D721Med (cell line): ENCODE measurements at regions not wholly inside any gene's neighbourhood (a gene's known extent, or its start where the extent isn't known, plus 50 kb on each side); places are given as distances from the start of the nearest gene placed in this dataset.

Source experiments
- DNase-seq: peaks from one replicate; pipeline ENCODE4 v3.0.0; 2011; ENCODE audit warnings: low spot score; ENCODE audit not compliant: insufficient read length
- FAIRE-seq: peaks from 2 replicates; lab custom pipeline; 2011; peaks lifted over from hg19 to GRCh38; lab: Jason Lieb, UNC
- CTCF ChIP-seq: IDR thresholded peaks from 2 replicates; pipeline ENCODE4 v1.5.1; 2012; ENCODE audit warnings: mild to moderate bottlenecking, control low read depth; ENCODE audit not compliant: insufficient read depth; ENCODE audit errors: missing control alignments

- DNase-seq (no peak), FAIRE-seq (no peak)
- TF ChIP-seq CTCF: no peak
Measured at GRCh38 chr18:25962919-25963318, 127.5 kb downstream of the SS18 start.

GRCh38 chr18:25962176-25962575 is 128.2 kb downstream of the SS18 start:
- no peak for FAIRE-seq
- DNase-seq: no peak
- no peak for TF ChIP-seq CTCF

- no peak for TF ChIP-seq CTCF
- DNase-seq (no peak), FAIRE-seq (no peak)
Measured at GRCh38 chr18:25957017-25957416, 133.4 kb downstream of the SS18 start.

- FAIRE-seq: no peak
- no peak for DNase-seq
- no peak for TF ChIP-seq CTCF
Measured at GRCh38 chr18:25953111-25953510, 137.3 kb downstream of the SS18 start.

GRCh38 chr18:25950321-25950720 is 140.1 kb downstream of the SS18 start:
- no peak for TF ChIP-seq CTCF
- DNase-seq (no peak), FAIRE-seq (no peak)

GRCh38 chr18:25946540-25946939 is 143.9 kb downstream of the SS18 start:
- no peak for FAIRE-seq
- TF ChIP-seq CTCF: no peak

GRCh38 chr18:25935356-25935755 is 155.1 kb downstream of the SS18 start:
- FAIRE-seq (no peak), DNase-seq (no peak)
- no peak for TF ChIP-seq CTCF

More at GRCh38 chr18:25946540-25946939, 143.9 kb downstream of the SS18 start:
- DNase-seq: no peak
